C4-2B (cell line): ENCODE measurements at regions not wholly inside any gene's neighbourhood (a gene's known extent, or its start where the extent isn't known, plus 50 kb on each side); places are given as distances from the start of the nearest gene placed in this dataset.

Experiments used
- CTCF ChIP-seq: fragments of 450-650 bp; conservative IDR thresholded peaks from 2 replicates; pipeline ENCODE4 v1.5.1; 2017; ENCODE audit warnings: mild to moderate bottlenecking
- ZFX ChIP-seq: fragments of 450-650 bp; IDR thresholded peaks from 2 replicates; pipeline ENCODE4 v1.6.1; 2017

GRCh38 chr14:38589747-38590350, 334.0 kb upstream of the CLEC14A start:
- TF ChIP-seq CTCF (no peak), ZFX (no peak)
